ENCODE measurements at regions not wholly inside any gene's neighbourhood (a gene's known extent, or its start where the extent isn't known, plus 50 kb on each side); places are given as distances from the start of the nearest gene placed in this dataset.

DNA sequence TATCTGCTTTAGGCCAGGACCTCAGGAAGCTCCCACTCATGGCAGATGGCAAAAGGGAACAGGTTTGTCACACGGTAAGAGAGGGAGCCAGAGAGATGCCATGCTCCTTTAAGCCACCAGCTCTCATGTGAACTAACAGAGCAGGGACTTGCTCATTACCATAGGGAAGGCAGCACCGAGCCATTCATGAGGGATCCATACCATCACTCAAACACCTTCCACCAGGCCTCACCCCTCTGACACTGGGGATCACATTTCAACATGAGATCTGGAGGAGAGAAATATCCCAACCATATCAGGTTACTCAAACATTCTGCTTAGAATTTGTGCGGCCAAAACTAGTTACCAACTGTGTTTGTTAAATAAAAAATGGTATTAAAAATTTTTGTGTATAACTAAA, 427.0 kb downstream of the UQCRFS1 start:
- TF ChIP-seq CTCF (conservative IDR thresholded peaks at IDR 0.05; ENCODE audit: low read depth, low read length), result no peak
- TF ChIP-seq EZH2 (IDR thresholded peaks at IDR 0.05; ENCODE audit: borderline replicate concordance, low read depth, low read length, poor library complexity, severe bottlenecking), result no peak
